ENCODE measurements at regions not wholly inside any gene's neighbourhood (a gene's known extent, or its start where the extent isn't known, plus 50 kb on each side); places are given as distances from the start of the nearest gene placed in this dataset.

DNA sequence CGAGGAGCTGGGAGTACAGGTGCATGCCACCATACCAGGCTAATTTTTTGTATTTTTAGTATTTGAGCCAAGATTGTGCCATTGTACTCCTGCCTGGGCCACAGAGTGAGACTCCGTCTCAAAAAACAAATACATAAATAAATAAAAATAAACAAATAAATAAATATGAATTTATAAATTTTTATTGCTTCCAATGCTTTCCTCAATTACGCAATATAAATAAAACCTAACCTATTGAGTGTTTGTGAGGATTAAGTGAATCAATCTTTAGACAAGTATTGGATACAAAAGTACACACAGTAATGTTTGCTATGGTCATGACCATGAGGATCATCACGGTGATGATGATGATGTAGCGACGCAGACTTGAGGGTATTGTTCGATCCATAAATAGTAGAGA is 257.4 kb downstream of the ASXL3 start:
- intact Hi-C loops (cut with DNase I): no loop called here
- Histone ChIP-seq H3K9me3 (replicated peaks in 1 of 3) (no peaks in the 10 kb centered on the region), H3K4me1 (replicated peaks in 1 of 2) (no peaks in the 10 kb centered on the region), H3K27ac (no peak overlapping the region), H3K27me3 (no peaks in the 10 kb centered on the region), H3K36me3 (replicated peaks in 1 of 2) (no peaks in the 10 kb centered on the region), H3K4me3 (no peak overlapping the region)
- no peak for DNase-seq
- WGBS, 4 donors: 85 to 92% (median 90%) methylated on average over 7 of the region's 7 CpGs
- TF ChIP-seq, protein P1, sequence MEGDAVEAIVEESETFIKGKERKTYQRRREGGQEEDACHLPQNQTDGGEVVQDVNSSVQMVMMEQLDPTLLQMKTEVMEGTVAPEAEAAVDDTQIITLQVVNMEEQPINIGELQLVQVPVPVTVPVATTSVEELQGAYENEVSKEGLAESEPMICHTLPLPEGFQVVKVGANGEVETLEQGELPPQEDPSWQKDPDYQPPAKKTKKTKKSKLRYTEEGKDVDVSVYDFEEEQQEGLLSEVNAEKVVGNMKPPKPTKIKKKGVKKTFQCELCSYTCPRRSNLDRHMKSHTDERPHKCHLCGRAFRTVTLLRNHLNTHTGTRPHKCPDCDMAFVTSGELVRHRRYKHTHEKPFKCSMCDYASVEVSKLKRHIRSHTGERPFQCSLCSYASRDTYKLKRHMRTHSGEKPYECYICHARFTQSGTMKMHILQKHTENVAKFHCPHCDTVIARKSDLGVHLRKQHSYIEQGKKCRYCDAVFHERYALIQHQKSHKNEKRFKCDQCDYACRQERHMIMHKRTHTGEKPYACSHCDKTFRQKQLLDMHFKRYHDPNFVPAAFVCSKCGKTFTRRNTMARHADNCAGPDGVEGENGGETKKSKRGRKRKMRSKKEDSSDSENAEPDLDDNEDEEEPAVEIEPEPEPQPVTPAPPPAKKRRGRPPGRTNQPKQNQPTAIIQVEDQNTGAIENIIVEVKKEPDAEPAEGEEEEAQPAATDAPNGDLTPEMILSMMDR (IDR thresholded peaks at IDR 0.05): no peak
- no peak for TF ChIP-seq POLR2A (IDR thresholded peaks at IDR 0.05)

DNA sequence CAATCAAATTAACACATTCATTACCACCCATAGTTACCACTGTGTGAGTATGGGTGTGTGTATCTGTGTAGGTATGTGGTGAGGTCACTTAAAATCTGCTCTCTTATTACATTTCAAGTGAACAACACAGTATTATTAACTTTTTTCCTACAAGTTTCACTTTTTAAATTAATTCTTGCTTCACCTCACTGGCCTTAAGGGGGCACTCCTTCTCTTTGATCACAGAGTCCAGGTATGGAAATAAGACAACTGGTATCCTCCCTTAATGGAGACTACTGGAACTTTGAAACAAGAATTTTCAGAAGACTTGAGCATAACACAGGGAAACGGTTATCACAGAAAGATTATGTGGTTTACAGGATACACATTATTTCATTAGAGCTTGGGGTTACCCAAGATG is 255.8 kb downstream of the ASXL3 start:
- TF ChIP-seq, protein P1 (IDR thresholded peaks at IDR 0.05): no peak
- TF ChIP-seq POLR2A (IDR thresholded peaks at IDR 0.05): no peak
- H3K36me3 ChIP-seq (replicated peaks in 1 of 2): no peaks in the 10 kb centered on the region
- no peaks in the 10 kb centered on the region for H3K27me3 ChIP-seq
- H3K27ac ChIP-seq: no peak overlapping the region
- intact Hi-C loops (cut with DNase I): no loop called here
- no peak overlapping the region for H3K4me3 ChIP-seq
- 63 to 89% (median 76%) methylated on average over 1 of the region's 1 CpG for WGBS, 4 donors
- DNase-seq: no peak
- no peaks in the 10 kb centered on the region for H3K4me1 ChIP-seq (replicated peaks in 1 of 2)
- H3K9me3 ChIP-seq (replicated peaks in 1 of 3): no peaks in the 10 kb centered on the region

DNA sequence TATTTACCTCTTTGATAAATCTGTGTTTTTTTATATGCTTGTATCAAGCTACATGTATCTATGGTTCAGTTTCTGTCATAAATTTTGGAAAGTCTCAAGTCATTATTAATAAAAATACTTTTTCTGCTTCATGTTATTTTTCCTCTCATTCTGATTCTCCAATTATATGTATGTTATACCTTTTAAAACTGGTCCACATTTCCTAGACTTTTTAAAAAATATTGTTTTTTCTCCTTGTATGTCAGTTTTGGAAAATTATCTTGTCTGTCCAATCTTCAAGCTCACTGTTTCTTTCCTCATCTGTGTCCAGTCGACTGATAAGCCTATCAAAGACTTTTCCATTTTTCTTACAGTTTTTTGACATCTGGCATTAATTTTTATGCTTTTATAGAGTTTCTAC is 253.4 kb downstream of the ASXL3 start:
- Histone ChIP-seq H3K27ac (no peak overlapping the region), H3K4me1 (replicated peaks in 1 of 2) (no peaks in the 10 kb centered on the region), H3K9me3 (replicated peaks in 1 of 3) (no peaks in the 10 kb centered on the region), H3K36me3 (replicated peaks in 1 of 2) (no peaks in the 10 kb centered on the region), H3K27me3 (no peaks in the 10 kb centered on the region), H3K4me3 (no peak overlapping the region)
- no peak for DNase-seq
- WGBS, 4 donors: 18 to 58% (median 21%) methylated on average over 1 of the region's 1 CpG
- TF ChIP-seq, protein P1 (IDR thresholded peaks at IDR 0.05): no peak
- TF ChIP-seq POLR2A (IDR thresholded peaks at IDR 0.05): no peak
- intact Hi-C loops (cut with DNase I): no loop called here

DNA sequence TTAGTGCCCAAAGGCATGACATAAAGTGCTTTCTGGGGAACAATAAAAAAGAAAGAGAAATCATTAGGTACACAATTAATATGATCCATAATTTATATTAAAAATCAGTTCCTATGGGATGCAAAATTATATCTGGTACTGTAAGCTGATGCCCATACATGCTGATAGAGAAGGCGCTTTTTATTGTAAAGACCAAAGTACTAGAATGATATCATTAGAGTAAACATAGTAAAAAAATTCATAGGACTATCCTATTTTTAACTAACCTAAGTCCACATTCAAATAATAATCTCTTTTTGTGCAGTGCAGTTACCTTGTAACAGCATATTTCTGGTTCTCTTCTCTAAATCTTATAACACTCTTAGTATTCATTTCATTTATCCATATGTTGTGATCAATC is 252.2 kb downstream of the ASXL3 start:
- TF ChIP-seq, protein P1 (IDR thresholded peaks at IDR 0.05): no peak
- no peak for TF ChIP-seq POLR2A (IDR thresholded peaks at IDR 0.05)
- H3K27ac ChIP-seq: no peak overlapping the region
- no peak overlapping the region for H3K4me3 ChIP-seq
- no peaks in the 10 kb centered on the region for H3K36me3 ChIP-seq (replicated peaks in 1 of 2)
- H3K4me1 ChIP-seq (replicated peaks in 1 of 2): no peaks in the 10 kb centered on the region
- no peaks in the 10 kb centered on the region for H3K27me3 ChIP-seq
- no peak for DNase-seq
- WGBS, 4 donors: 84 to 100% (median 86%) methylated on average over 1 of the region's 1 CpG
- no peaks in the 10 kb centered on the region for H3K9me3 ChIP-seq (replicated peaks in 1 of 3)
- intact Hi-C loops (cut with DNase I): no loop called here
